Duodenal mucosa (tissue), 2 donors: ENCODE measurements at regions not wholly inside any gene's neighbourhood (a gene's known extent, or its start where the extent isn't known, plus 50 kb on each side); places are given as distances from the start of the nearest gene placed in this dataset.
"Not testable (repeated sequence)": the region's sequence is repeated elsewhere in the genome, so short reads cannot be mapped to it uniquely, and the experiment has no call there.

Experiments
- H3K27ac ChIP-seq: one replicate; pipeline ENCODE4 v1.7.0; 2013; ENCODE audit warnings: low read depth, low read length
- H3K27me3 ChIP-seq, 2 donors: one replicate each; pipeline ENCODE4 v1.7.0; 2013; ENCODE audit warnings: low read length in 2 of 2, control low read depth in 1 of 2; ENCODE audit not compliant: insufficient read depth in 2 of 2, control insufficient read depth in 1 of 2
- H3K36me3 ChIP-seq, 2 donors: one replicate each; pipeline ENCODE4 v1.7.0; 2013; ENCODE audit warnings: low read length in 2 of 2, control low read depth in 1 of 2; ENCODE audit not compliant: insufficient read depth in 2 of 2, control insufficient read depth in 1 of 2
- H3K4me1 ChIP-seq, 2 donors: one replicate each; pipeline ENCODE4 v1.7.0; 2013; ENCODE audit warnings: low read length in 2 of 2, control low read depth in 1 of 2; ENCODE audit not compliant: insufficient read depth in 2 of 2, control insufficient read depth in 1 of 2
- H3K4me3 ChIP-seq, 2 donors: one replicate each; pipeline ENCODE4 v1.7.0; 2013; ENCODE audit warnings: low read length in 2 of 2, low read depth in 1 of 2
- H3K9ac ChIP-seq, 2 donors: one replicate each; pipeline ENCODE4 v1.7.0; 2013; ENCODE audit warnings: low read length in 2 of 2, low read depth in 1 of 2
- H3K9me3 ChIP-seq, 2 donors: one replicate each; pipeline ENCODE4 v1.7.0; 2013; ENCODE audit warnings: low read length in 2 of 2, control low read depth in 1 of 2; ENCODE audit not compliant: control insufficient read depth in 1 of 2

GRCh38 chr10:6815346-6815745, 235.3 kb upstream of the PRKCQ start:
- no peak overlapping the region for H3K27ac ChIP-seq
- H3K4me3 ChIP-seq = no peak overlapping the region
- H3K9ac ChIP-seq = no peak overlapping the region
- no peaks in the 10 kb centered on the region for H3K4me1 ChIP-seq
- no peaks in the 10 kb centered on the region for H3K9me3 ChIP-seq
- no peaks in the 10 kb centered on the region for H3K36me3 ChIP-seq
- no peaks in the 10 kb centered on the region for H3K27me3 ChIP-seq

GRCh38 chr10:6813856-6814255, 233.8 kb upstream of the PRKCQ start:
- Histone ChIP-seq H3K27ac (no peak overlapping the region), H3K36me3 (no peaks in the 10 kb centered on the region), H3K9ac (no peak overlapping the region), H3K4me1 (no peaks in the 10 kb centered on the region), H3K9me3 (no peaks in the 10 kb centered on the region), H3K4me3 (no peak overlapping the region), H3K27me3 (no peaks in the 10 kb centered on the region)

GRCh38 chr10:6813306-6813705, 233.2 kb upstream of the PRKCQ start:
- Histone ChIP-seq H3K27ac (no peak overlapping the region), H3K36me3 (no peaks in the 10 kb centered on the region), H3K9ac (no peak overlapping the region), H3K4me1 (no peaks in the 10 kb centered on the region), H3K27me3 (no peaks in the 10 kb centered on the region), H3K4me3 (no peak overlapping the region), H3K9me3 (no peaks in the 10 kb centered on the region)

GRCh38 chr10:6811153-6811552, 231.1 kb upstream of the PRKCQ start:
- H3K4me3 ChIP-seq = no peak overlapping the region
- no peaks in the 10 kb centered on the region for H3K4me1 ChIP-seq
- no peaks in the 10 kb centered on the region for H3K9me3 ChIP-seq
- no peak overlapping the region for H3K9ac ChIP-seq
- no peaks in the 10 kb centered on the region for H3K27me3 ChIP-seq
- no peaks in the 10 kb centered on the region for H3K36me3 ChIP-seq
- no peak overlapping the region for H3K27ac ChIP-seq

GRCh38 chr10:6803427-6803783, 223.3 kb upstream of the PRKCQ start:
- H3K4me1 ChIP-seq = no peaks in the 10 kb centered on the region
- H3K4me3 ChIP-seq = no peak overlapping the region
- H3K36me3 ChIP-seq = no peaks in the 10 kb centered on the region
- no peak overlapping the region for H3K27ac ChIP-seq
- H3K9me3 ChIP-seq = no peaks in the 10 kb centered on the region
- H3K27me3 ChIP-seq = no peaks in the 10 kb centered on the region
- H3K9ac ChIP-seq = no peak overlapping the region

GRCh38 chr10:6802759-6803426, 222.8 kb upstream of the PRKCQ start:
- no peaks in the 10 kb centered on the region for H3K36me3 ChIP-seq
- no peak overlapping the region for H3K9ac ChIP-seq
- no peaks in the 10 kb centered on the region for H3K9me3 ChIP-seq
- no peaks in the 10 kb centered on the region for H3K4me1 ChIP-seq
- no peaks in the 10 kb centered on the region for H3K27me3 ChIP-seq
- H3K4me3 ChIP-seq = no peak overlapping the region
- no peak overlapping the region for H3K27ac ChIP-seq

GRCh38 chr10:6796231-6796630, 216.2 kb upstream of the PRKCQ start:
- no peak overlapping the region for H3K4me3 ChIP-seq
- H3K9me3 ChIP-seq = no peaks in the 10 kb centered on the region
- H3K27ac ChIP-seq = no peak overlapping the region
- no peaks in the 10 kb centered on the region for H3K27me3 ChIP-seq
- H3K4me1 ChIP-seq = no peaks in the 10 kb centered on the region
- no peak overlapping the region for H3K9ac ChIP-seq
- no peaks in the 10 kb centered on the region for H3K36me3 ChIP-seq

GRCh38 chr10:6795541-6795940, 215.5 kb upstream of the PRKCQ start:
- no peaks in the 10 kb centered on the region for H3K4me1 ChIP-seq
- no peak overlapping the region for H3K27ac ChIP-seq
- no peak overlapping the region for H3K4me3 ChIP-seq
- H3K36me3 ChIP-seq = no peaks in the 10 kb centered on the region
- H3K27me3 ChIP-seq = no peaks in the 10 kb centered on the region
- no peaks in the 10 kb centered on the region for H3K9me3 ChIP-seq
- H3K9ac ChIP-seq = no peak overlapping the region

- not testable (repeated sequence) for H3K9ac ChIP-seq, H3K4me1 ChIP-seq, H3K9me3 ChIP-seq, H3K27me3 ChIP-seq, H3K4me3 ChIP-seq, H3K36me3 ChIP-seq, H3K27ac ChIP-seq
Measured at GRCh38 chr10:6794841-6795240, 214.8 kb upstream of the PRKCQ start.

GRCh38 chr10:6794441-6794840, 214.4 kb upstream of the PRKCQ start:
- Histone ChIP-seq H3K9me3 (no peaks in the 10 kb centered on the region), H3K4me1 (no peaks in the 10 kb centered on the region), H3K36me3 (no peaks in the 10 kb centered on the region), H3K9ac (no peak overlapping the region), H3K4me3 (no peak overlapping the region), H3K27me3 (no peaks in the 10 kb centered on the region), H3K27ac (no peak overlapping the region)

- no peak overlapping the region for H3K4me3 ChIP-seq
- no peaks in the 10 kb centered on the region for H3K4me1 ChIP-seq
- no peaks in the 10 kb centered on the region for H3K9me3 ChIP-seq
- H3K27me3 ChIP-seq = no peaks in the 10 kb centered on the region
- H3K27ac ChIP-seq = no peak overlapping the region
- H3K36me3 ChIP-seq = no peaks in the 10 kb centered on the region
- H3K9ac ChIP-seq = no peak overlapping the region
Measured at GRCh38 chr10:6788731-6789130, 208.7 kb upstream of the PRKCQ start.
